Activated T-cell treated with anti-CD3 and anti-CD28 coated beads, Interleukin-2, amount 50 U/mL, for 72 hours (primary cell): ENCODE measurements at regions not wholly inside any gene's neighbourhood (a gene's known extent, or its start where the extent isn't known, plus 50 kb on each side); places are given as distances from the start of the nearest gene placed in this dataset.

ENCODE experiments used
- ATAC-seq, 2 donors: fragments of 150-1000 bp; cut with Tn5 transposase; replicated peaks in 1 of 2; 2 replicates each; pipeline ENCODE4 v1.10.0; 2021; ENCODE audit warnings: moderate library complexity in 2 of 2, mild to moderate bottlenecking in 1 of 2
- DNase-seq, 2 donors: peaks; one replicate each; pipeline ENCODE4 v3.0.0; 2021 to 2022; ENCODE audit warnings: mixed read lengths in 1 of 2
- H3K27ac Mint-ChIP-seq: one replicate; pipeline ENCODE4 v1.8.0; 2022; ENCODE audit warnings: mild to moderate bottlenecking, moderate library complexity, mixed read lengths
- H3K27me3 Mint-ChIP-seq: one replicate; pipeline ENCODE4 v1.8.0; 2022; ENCODE audit warnings: low read depth, mixed read lengths
- H3K36me3 Mint-ChIP-seq, 2 donors: one replicate each; pipeline ENCODE4 v1.8.0; 2022; ENCODE audit warnings: mixed read lengths in 2 of 2, mild to moderate bottlenecking in 1 of 2; ENCODE audit not compliant: insufficient read depth in 2 of 2
- H3K4me1 Mint-ChIP-seq: one replicate; pipeline ENCODE4 v1.8.0; 2022; ENCODE audit warnings: low read depth, mixed read lengths
- H3K4me3 Mint-ChIP-seq, 2 donors: one replicate each; pipeline ENCODE4 v1.8.0; 2022; ENCODE audit warnings: mild to moderate bottlenecking in 2 of 2, mixed read lengths in 2 of 2, moderate library complexity in 2 of 2
- H3K9me3 Mint-ChIP-seq, 2 donors: one replicate each; pipeline ENCODE4 v1.8.0; 2022; ENCODE audit warnings: mixed read lengths in 2 of 2

DNA sequence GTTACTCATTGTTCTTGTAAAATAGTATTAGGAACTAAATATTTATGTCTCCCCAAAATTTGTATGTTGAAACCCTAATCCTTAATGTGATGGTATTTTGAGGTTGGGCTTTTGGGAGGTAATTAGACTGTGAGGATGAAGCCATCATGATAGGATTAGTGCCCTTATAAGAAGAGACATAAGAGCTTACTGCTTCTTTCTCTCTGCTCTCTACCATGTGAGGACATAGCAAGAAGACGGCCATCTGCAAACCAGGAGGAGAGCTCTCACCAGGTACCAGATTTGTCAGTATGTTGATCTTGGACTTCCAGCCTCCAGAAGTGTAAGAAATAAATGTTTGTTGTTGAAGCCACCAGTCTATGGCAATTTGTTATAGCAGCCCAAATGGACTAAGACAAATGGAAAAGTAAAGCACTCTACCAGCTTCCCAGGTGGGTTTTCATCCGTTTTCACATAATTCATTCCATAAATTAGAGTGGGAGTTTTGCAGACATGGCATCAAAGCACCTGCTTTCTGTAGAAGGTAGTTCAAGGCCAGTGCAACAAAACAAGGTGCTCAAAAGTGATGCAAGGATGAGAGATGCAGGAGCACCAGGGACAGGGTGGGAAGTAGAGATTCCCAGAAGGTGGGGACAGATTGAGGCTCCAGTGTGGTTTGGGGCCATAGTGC lies 70.7 kb downstream of the MYCN start:
- Mint-ChIP-seq H3K4me3 (no peak overlapping the region), H3K27me3 (peaks cover 34% of the 10 kb centered on the region), H3K4me1 (peaks cover 12% of the 10 kb centered on the region), H3K27ac (no peak overlapping the region), H3K9me3 (no peaks in the 10 kb centered on the region), H3K36me3 (no peaks in the 10 kb centered on the region)
- ATAC-seq (no peak), DNase-seq (no peak)

DNA sequence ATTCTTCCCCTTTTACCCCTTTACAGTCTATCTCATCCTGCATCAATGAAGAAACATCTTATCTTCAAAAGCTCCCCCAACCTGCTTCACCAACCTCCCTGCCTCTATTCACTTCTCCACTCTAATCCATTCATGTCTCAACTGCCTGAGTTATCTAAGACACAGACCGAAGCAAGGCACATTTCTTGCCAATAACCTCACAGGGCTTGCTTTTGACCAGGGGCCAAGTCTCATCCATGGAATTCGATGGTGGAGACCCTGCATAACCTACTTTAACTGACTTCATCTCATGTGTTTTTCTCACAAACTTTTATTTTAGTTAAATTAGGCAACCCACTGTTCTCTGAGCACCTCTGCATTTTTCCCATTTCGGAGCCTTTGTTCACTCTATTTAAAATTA lies 69.7 kb downstream of the MYCN start:
- DNase-seq: no peak
- H3K9me3 Mint-ChIP-seq: no peaks in the 10 kb centered on the region
- no peak overlapping the region for H3K4me3 Mint-ChIP-seq

DNA sequence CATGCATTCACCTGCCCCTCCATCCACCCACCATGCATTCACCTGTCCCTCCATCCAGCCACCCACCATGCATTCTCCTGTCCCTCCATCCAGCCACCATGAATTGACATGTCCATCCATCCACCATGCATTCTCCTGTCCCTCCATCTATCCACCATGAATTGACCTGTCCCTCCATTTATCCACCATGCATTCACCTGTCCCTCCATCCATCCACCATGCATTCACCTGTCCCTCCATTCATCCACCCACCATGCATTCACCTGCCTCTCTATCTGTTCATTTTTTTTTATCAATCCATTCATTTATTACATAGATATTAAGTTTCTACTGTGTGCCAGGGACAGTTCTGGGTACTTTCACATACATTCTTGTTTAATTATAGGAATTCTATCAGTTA lies 69.2 kb downstream of the MYCN start:
- Mint-ChIP-seq H3K27ac (no peak overlapping the region), H3K9me3 (no peaks in the 10 kb centered on the region), H3K4me3 (no peak overlapping the region), H3K36me3 (no peaks in the 10 kb centered on the region), H3K4me1 (peaks cover 19% of the 10 kb centered on the region), H3K27me3 (peaks cover 30% of the 10 kb centered on the region)
- ATAC-seq: no peak
- no peak for DNase-seq

More for the DNA sequence above, 69.7 kb downstream of the MYCN start:
- no peaks in the 10 kb centered on the region for H3K36me3 Mint-ChIP-seq
- no peak for ATAC-seq
- H3K27ac Mint-ChIP-seq: no peak overlapping the region
- peaks cover 19% of the 10 kb centered on the region for H3K4me1 Mint-ChIP-seq
- H3K27me3 Mint-ChIP-seq: peaks cover 30% of the 10 kb centered on the region

DNA sequence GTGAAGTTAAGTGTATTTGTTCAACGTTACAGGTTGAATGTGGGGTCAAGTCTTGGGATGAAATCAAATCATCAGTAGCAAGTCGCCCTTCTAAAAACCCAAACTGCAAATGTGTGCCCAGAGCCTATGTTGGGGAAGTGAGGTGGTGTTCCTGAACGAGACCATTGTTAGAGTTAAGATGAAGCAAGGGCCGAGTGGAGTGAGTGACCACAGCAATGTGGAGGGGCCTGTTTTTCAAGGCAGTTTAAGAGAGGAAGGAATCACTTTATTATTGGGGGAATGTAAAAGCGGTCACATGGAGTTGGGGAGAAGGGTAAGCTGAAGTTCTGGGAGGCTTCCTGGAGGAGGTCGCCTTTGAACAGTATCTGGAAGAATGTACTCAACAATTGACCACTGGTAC lies 68.5 kb downstream of the MYCN start:
- no peaks in the 10 kb centered on the region for H3K9me3 Mint-ChIP-seq

DNA sequence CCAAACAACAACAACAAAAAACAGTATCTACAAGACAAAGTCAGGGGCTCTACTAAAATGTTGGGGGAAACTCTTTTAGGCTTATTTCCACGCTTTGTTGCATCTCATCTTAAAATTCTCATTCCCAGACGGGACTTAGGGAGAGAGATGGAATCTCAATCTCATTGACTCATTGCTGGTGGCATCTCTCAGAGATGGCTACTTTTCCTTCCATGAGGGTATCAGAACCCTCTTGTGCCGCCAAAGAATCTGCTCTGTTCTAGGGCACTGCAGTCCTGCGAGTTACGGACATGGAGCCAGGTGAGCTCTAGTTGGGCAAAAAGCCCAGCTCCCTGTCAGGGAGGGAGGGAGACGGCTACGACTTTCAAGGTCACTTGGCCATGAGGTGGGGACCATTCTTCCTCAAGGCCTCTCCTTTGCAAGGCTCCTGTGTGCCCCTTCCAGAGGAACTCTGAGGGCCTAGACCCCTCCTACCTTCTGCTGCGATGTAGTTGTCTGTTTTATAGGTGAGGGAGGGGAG lies 68.0 kb downstream of the MYCN start:
- Mint-ChIP-seq H3K9me3 (no peaks in the 10 kb centered on the region), H3K27me3 (peaks cover 24% of the 10 kb centered on the region), H3K4me3 (no peak overlapping the region), H3K4me1 (peaks cover 14% of the 10 kb centered on the region), H3K36me3 (no peaks in the 10 kb centered on the region), H3K27ac (no peak overlapping the region)
- no peak for ATAC-seq
- no peak for DNase-seq

More for the DNA sequence above, 68.5 kb downstream of the MYCN start:
- no peaks in the 10 kb centered on the region for H3K36me3 Mint-ChIP-seq
- H3K27me3 Mint-ChIP-seq: peaks cover 24% of the 10 kb centered on the region
- ATAC-seq (no peak), DNase-seq (no peak)
- no peak overlapping the region for H3K27ac Mint-ChIP-seq
- H3K4me1 Mint-ChIP-seq: peaks cover 19% of the 10 kb centered on the region
- no peak overlapping the region for H3K4me3 Mint-ChIP-seq

DNA sequence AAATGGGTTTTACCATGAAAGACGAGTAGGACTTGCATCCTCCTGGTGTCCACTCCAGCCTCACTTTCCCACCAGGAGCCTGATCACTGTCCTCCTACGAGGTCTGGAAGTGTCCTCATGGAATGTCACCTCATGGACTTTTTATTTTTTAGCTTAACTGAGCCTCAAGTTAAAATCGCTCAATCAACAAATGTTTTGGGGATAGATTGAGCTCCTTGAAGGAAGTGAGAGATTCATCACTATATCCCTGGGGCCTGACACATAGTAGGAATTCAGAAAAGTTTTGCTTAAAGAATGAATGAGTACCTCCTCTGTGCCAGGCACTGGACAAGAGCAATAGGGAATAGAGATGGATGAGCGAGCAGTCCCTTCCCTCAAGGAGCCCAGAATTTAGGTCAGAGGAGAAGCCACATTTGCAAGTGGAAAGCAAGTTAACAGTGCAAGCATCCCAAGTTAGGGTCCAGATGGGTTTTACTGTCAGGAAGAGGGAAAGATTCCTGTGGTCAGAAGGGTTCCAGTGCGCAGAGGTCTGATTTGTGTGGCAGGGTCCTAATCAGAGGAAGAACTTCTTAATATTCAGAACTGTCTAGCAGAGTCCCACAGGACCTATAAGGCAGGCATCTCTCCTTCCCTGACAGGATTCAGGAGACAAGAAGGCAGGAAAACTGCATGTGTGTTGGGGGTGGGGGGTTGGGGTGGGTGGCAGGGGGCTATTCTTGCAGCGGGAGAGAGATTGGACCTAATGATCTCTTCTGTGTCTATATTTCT lies 67.0 kb downstream of the MYCN start:
- no peak overlapping the region for H3K27ac Mint-ChIP-seq
- no peak overlapping the region for H3K4me3 Mint-ChIP-seq
- peaks cover 11% of the 10 kb centered on the region for H3K4me1 Mint-ChIP-seq
- H3K27me3 Mint-ChIP-seq: peaks cover 20% of the 10 kb centered on the region
- H3K9me3 Mint-ChIP-seq: no peaks in the 10 kb centered on the region
- no peaks in the 10 kb centered on the region for H3K36me3 Mint-ChIP-seq
- ATAC-seq (no peak), DNase-seq (no peak)

DNA sequence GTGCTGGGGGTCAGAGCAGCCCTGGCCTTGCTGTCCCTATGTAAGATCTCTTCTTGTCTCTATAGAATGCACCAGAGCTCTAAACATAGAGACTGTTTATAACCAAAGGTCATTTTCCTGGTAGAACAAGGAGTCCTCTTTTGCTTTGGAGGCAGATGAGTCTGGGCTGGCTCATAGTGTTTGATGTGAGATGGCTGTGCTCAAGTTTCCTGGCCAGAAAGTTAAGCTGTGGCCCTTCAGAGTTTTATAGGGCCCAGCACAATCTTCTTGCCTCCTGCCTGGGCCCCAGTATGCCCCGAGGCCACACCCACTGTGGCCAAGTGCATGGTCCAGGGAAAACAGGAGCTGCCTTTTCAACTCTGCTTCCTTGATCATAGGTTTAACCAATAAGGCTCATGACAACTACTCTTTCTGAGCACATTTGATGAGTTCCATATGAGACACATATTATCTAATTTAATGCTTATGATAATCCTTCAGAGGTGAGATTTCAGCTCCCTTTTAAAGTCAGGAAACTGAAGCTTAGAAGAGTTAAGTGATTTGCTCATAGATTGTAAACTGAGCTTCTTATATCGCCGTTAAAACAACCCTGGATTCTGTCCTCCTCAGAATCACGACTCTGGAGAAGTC lies 66.3 kb downstream of the MYCN start:
- no peak for ATAC-seq
- H3K27ac Mint-ChIP-seq: no peak overlapping the region
- peaks cover 20% of the 10 kb centered on the region for H3K27me3 Mint-ChIP-seq
- H3K4me1 Mint-ChIP-seq: peaks cover 11% of the 10 kb centered on the region
- no peak for DNase-seq
- no peaks in the 10 kb centered on the region for H3K9me3 Mint-ChIP-seq
- no peak overlapping the region for H3K4me3 Mint-ChIP-seq
- H3K36me3 Mint-ChIP-seq: no peaks in the 10 kb centered on the region

DNA sequence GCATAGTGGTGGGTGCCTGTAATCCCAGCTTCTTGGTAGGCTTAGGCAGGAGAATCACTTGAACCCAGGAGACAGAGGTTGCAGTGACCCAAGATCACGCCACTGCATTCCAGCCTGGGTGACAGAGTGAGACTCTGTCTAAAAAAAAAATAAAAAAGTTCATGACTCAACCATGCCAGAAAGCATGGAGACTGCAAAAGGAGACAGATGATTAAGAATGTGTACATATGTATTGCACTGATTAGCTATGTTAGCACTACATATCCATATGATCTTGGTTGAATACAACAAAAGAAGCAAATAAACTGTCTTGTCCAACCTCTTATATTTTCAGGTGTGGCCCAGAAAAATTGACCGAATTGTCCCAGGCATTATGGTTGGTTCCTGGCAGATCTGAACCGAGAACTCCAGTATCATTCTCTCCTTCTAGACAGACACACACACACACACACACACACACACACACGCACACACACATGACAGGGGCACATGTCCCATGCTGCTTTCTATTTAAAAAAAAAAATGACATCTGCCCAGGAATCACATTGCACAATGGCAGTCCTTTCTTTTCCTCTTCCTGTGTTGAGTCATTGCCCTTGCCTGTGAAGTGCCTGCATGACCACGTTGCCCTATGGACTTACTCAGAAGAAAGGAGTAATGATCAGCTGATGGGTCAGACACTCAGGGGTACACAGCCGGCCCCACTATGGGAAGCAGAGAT lies 65.6 kb downstream of the MYCN start:
- Mint-ChIP-seq H3K36me3 (no peaks in the 10 kb centered on the region), H3K27ac (no peak overlapping the region), H3K4me3 (no peak overlapping the region), H3K9me3 (no peaks in the 10 kb centered on the region), H3K27me3 (peaks cover 20% of the 10 kb centered on the region), H3K4me1 (peaks cover 11% of the 10 kb centered on the region)
- ATAC-seq (peak in 1 of 2 donors; percentile 35), DNase-seq (no peak)

DNA sequence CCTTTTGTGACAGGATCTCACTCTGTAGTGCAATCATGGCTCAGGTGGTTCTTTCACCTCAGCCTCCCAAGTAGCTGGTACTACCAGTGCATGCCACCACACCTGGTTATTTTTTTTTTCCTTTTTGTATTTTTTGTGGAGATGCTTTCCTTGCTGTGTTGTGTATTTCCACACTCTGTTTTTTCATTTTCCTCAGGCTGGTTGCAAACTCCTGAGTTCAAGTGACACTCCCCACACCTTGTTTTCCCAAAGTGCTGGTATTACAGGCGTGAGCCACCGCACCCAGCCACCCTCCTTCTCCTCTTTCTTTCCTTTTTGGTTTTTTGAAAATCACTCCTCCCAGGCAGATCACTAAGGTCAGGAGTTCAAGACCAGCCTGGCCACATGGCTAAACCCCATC lies 65.0 kb downstream of the MYCN start:
- H3K27me3 Mint-ChIP-seq: peaks cover 20% of the 10 kb centered on the region
- H3K9me3 Mint-ChIP-seq: no peaks in the 10 kb centered on the region
- no peak overlapping the region for H3K4me3 Mint-ChIP-seq
- peaks cover 11% of the 10 kb centered on the region for H3K4me1 Mint-ChIP-seq
- no peak for DNase-seq
- no peak overlapping the region for H3K27ac Mint-ChIP-seq
- ATAC-seq: no peak
- H3K36me3 Mint-ChIP-seq: no peaks in the 10 kb centered on the region

DNA sequence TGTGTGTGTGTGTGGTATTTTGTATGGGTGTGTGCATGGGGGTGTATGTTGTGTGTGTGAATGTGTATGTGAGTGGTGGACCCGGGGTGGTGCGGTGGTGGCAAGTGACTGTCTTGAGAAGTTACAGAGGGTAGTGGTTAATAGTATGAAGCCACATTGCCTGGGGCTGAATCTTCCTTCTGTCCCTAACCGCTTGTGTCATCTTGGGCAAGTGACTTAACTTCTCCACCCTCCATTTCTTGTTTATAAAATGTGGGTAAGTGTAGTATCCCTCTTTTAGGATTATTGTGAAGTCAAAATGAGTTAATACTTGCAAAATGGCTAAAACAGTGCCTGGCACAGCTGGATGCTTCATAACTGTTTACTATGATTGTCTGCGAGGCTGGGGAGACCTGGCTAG lies 63.5 kb downstream of the MYCN start:
- peaks cover 20% of the 10 kb centered on the region for H3K27me3 Mint-ChIP-seq
- no peak overlapping the region for H3K27ac Mint-ChIP-seq
- peaks cover 11% of the 10 kb centered on the region for H3K4me1 Mint-ChIP-seq
- DNase-seq (no peak), ATAC-seq (no peak)
- no peaks in the 10 kb centered on the region for H3K9me3 Mint-ChIP-seq
- no peaks in the 10 kb centered on the region for H3K36me3 Mint-ChIP-seq
- H3K4me3 Mint-ChIP-seq: no peak overlapping the region

DNA sequence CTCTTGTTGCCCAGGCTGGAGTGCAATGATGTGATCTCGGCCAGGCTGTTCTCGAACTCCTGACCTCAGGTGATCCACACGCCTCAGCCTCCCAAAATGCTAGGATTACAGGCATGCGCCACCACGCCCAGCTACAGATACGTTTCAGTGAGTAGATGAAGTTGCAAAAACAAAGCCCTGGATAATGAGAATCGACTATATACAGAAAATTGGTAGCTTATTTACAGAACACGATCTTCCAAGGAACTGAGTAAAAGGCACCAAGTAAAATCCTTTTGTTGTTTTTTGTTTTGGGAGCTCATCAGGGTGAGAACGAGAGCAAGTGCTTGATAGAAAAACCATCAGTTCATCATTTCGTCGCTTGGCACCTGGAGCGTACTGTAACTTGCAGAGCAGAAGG lies 62.8 kb downstream of the MYCN start:
- DNase-seq (no peak), ATAC-seq (no peak)
- Mint-ChIP-seq H3K4me3 (no peak overlapping the region), H3K4me1 (peaks cover 11% of the 10 kb centered on the region), H3K9me3 (no peaks in the 10 kb centered on the region), H3K27me3 (peaks cover 20% of the 10 kb centered on the region), H3K36me3 (no peaks in the 10 kb centered on the region), H3K27ac (no peak overlapping the region)

DNA sequence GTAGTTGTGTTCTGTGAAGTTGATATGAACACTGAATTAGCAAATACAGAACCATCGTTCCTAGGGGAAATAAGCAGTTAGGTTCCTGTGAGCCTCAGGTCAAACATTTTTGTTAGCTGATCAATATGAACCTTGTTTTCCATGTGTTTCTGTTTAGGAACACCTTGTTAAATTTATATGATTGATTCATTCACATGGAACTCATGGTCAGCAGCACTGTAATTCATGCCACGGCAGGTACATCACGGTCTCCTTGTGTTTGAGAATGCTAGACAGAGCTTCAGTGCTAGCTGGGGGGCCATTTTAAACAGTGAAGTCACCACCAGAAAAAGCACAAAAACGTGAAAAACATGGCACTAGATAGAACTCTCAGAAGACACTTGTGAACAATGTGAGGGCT lies 62.2 kb downstream of the MYCN start:
- no peaks in the 10 kb centered on the region for H3K9me3 Mint-ChIP-seq
- H3K27me3 Mint-ChIP-seq: peaks cover 20% of the 10 kb centered on the region
- DNase-seq: no peak
- no peaks in the 10 kb centered on the region for H3K36me3 Mint-ChIP-seq
- ATAC-seq: no peak
- H3K27ac Mint-ChIP-seq: no peak overlapping the region
- no peak overlapping the region for H3K4me3 Mint-ChIP-seq
- H3K4me1 Mint-ChIP-seq: peaks cover 11% of the 10 kb centered on the region

DNA sequence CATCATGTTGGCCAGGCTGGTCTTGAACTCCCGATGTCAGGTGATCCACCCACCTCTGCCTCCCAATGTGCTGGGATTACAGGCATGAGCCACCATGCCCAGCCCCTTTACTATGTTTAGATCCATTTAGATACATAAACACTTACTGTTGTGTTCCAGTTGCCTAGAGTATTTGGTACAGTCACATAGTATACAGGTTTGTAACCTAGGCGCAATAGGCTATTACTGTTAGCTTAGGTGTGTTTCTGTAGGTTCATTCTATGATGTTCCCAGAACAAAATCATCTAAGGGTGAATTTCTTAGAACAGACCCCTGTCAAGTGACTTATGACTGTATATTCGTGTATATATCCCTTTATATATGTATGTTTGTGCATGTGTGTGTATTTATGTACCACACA lies 61.8 kb downstream of the MYCN start:
- DNase-seq (no peak), ATAC-seq (no peak)
- H3K4me3 Mint-ChIP-seq: no peak overlapping the region
- no peaks in the 10 kb centered on the region for H3K36me3 Mint-ChIP-seq
- peaks cover 20% of the 10 kb centered on the region for H3K27me3 Mint-ChIP-seq
- no peaks in the 10 kb centered on the region for H3K9me3 Mint-ChIP-seq
- H3K27ac Mint-ChIP-seq: no peak overlapping the region
- peaks cover 11% of the 10 kb centered on the region for H3K4me1 Mint-ChIP-seq
